ENCODE measurements at regions not wholly inside any gene's neighbourhood (a gene's known extent, or its start where the extent isn't known, plus 50 kb on each side); places are given as distances from the start of the nearest gene placed in this dataset.

DNA sequence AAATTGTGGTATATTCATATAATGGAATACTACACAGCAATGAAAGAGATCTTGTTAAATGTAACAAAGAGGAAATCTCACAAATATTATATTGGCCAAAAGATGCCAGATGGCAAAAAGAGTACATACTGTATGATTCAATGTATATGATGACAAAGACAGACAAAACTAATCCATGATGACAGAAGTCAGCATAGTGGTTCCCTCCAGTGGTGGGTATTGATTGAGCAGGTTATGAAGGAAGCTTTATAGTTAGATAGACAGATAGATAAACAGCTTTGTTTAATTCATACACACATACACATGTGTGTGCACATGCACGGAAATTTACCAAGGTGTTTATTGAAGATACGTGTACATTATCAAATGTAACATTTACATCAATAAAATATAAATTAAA is 74.4 kb upstream of the SMIM36 start:
- Mint-ChIP-seq H3K4me3 (no peak overlapping the region), H3K27ac (no peak overlapping the region), H3K9me3 (ENCODE audit: low read depth) (no peaks in the 10 kb centered on the region), H3K36me3 (no peaks in the 10 kb centered on the region), H3K27me3 (peaks cover 11% of the 10 kb centered on the region), H3K4me1 (peaks cover 1% of the 10 kb centered on the region)
- no peak for DNase-seq
- no peak for ATAC-seq
- CTCF ChIA-PET = no interaction called here

DNA sequence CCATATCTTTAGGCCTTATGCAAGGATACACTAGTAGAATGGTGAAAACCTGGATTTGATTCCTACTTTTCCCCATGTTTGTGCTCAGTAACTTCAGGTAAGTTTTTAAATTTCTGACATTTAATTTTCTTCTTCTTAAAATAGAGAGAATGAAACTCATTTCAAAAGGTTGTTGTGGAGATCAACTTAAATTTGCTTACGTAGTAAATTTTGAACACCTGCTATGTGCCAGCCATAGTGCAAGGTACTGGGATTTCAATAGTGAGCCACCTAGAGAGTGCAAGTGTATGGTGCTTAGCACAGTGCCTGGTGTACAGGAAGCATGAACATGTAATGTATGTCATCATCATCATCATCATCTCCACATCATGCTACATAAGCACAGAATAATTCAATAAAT is 73.6 kb upstream of the SMIM36 start:
- DNase-seq (no peak), ATAC-seq (no peak)
- peaks cover 3% of the 10 kb centered on the region for H3K4me1 Mint-ChIP-seq
- no peak overlapping the region for H3K4me3 Mint-ChIP-seq
- CTCF ChIA-PET = no interaction called here
- H3K9me3 Mint-ChIP-seq (ENCODE audit: low read depth) = no peaks in the 10 kb centered on the region
- H3K36me3 Mint-ChIP-seq = no peaks in the 10 kb centered on the region
- H3K27me3 Mint-ChIP-seq = peaks cover 18% of the 10 kb centered on the region
- H3K27ac Mint-ChIP-seq = no peak overlapping the region

DNA sequence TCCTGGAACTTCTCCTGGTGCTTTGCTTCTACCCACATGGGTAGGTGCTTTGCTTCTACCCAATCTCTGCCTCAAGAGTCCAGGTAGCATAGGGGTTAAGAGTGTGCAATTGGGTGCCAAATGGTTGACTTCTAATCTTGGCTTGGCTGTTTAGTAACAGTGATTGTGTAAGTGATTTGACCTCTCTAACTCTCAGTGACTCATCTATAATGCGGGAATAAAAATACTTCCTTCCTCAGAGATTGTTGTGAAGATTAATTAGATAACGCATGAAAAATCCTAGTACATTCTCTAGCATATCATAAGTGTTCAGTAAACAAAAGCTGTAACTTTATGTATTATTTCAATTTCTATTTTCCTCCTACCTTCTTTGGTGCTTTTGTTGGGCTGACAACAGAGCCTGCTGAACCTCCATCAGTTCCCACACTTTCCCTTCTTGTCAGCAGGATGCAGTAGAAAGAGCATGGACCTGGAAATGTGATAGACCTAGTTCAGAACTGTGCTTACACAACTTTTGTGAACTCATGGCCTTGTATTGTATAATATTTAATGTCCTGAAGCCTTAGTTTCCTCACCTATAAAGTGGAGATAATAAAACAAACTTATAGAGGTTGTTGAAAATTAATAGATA is 72.9 kb upstream of the SMIM36 start:
- H3K36me3 Mint-ChIP-seq = no peaks in the 10 kb centered on the region
- no peak for ATAC-seq
- DNase-seq = no peak
- CTCF ChIA-PET = interaction anchor here (1.0 kb wide), 1 partner anchor 57 kb away, joined by 3 read pairs; no protein-coding TSS in a partner anchor
- H3K4me3 Mint-ChIP-seq = no peak overlapping the region
- peaks cover 22% of the 10 kb centered on the region for H3K27me3 Mint-ChIP-seq
- peaks cover 3% of the 10 kb centered on the region for H3K4me1 Mint-ChIP-seq
- H3K9me3 Mint-ChIP-seq (ENCODE audit: low read depth) = no peaks in the 10 kb centered on the region
- H3K27ac Mint-ChIP-seq = no peak overlapping the region

DNA sequence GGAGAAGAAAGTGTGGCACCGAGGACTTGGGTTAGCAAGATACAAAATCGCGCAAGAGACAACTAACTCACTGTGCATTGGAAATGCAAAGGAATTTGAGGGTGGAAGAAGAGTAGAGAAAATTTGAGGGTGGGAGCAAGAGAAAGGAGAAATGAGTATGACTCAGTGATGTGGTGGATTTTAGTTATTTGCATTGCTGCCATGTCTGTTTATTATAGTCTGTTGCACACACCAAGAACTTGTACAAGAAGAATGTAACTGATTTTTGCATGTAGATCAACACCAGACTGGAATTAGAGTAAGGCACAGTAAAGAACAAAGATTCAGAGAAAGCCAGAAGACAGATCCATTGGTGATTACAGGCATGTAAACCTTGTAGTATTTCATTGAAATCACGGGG is 71.6 kb upstream of the SMIM36 start:
- Mint-ChIP-seq H3K4me1 (peaks cover 3% of the 10 kb centered on the region), H3K4me3 (no peak overlapping the region), H3K9me3 (ENCODE audit: low read depth) (no peaks in the 10 kb centered on the region), H3K27me3 (peaks cover 23% of the 10 kb centered on the region), H3K36me3 (no peaks in the 10 kb centered on the region), H3K27ac (no peak overlapping the region)
- no peak for ATAC-seq
- no peak for DNase-seq
- CTCF ChIA-PET = no interaction called here

DNA sequence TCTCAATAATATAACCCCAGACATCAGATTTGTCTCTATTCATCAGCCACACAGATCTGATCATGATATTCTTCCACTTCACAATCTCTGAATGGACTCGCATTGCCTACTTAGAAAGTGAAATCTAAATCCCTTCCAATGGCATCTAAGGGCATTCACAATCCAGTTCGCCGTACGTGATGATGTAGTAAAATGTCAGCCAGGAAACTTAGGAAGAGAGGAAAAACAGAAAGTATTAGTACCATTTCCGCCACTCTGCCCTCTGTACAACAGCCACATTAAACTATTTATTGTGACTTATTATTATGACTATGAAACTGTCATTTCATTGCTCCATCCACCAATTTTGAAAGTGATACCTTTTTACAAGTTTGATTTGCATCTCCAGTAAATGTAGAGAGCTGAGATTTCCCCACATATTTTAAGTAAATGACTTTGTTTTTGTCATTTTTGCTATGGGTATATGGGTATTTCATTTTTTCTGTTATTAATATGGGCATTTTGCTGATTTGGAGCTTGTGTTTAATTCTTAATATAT is 69.4 kb upstream of the SMIM36 start:
- H3K4me1 Mint-ChIP-seq = peaks cover 3% of the 10 kb centered on the region
- CTCF ChIA-PET = no interaction called here
- no peak overlapping the region for H3K27ac Mint-ChIP-seq
- no peaks in the 10 kb centered on the region for H3K9me3 Mint-ChIP-seq (ENCODE audit: low read depth)
- DNase-seq (no peak), ATAC-seq (no peak)
- H3K27me3 Mint-ChIP-seq = peaks cover 23% of the 10 kb centered on the region
- H3K36me3 Mint-ChIP-seq = no peaks in the 10 kb centered on the region
- H3K4me3 Mint-ChIP-seq = no peak overlapping the region

DNA sequence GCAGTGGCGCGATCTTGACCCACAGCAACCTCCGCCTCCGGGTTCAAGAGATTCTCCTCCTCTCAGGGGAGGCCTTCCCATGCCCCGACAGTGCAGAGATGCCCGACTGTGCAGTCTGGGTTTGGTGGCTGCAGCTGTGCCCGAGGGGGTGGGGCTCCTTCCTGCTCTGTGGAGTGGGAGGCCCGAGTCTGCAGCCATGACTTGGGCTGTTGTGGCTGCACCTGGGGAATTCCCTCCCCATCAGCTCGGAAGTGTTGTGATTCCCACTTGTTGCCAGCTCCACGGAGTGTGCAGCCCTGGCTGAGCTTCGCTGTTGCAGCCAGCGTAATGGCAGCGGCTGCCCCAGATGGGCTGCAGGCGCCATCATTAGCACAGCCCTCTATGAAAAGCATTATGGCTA is 66.4 kb upstream of the SMIM36 start:
- no peaks in the 10 kb centered on the region for H3K36me3 Mint-ChIP-seq
- H3K27me3 Mint-ChIP-seq = peaks cover 27% of the 10 kb centered on the region
- H3K4me3 Mint-ChIP-seq = no peak overlapping the region
- H3K27ac Mint-ChIP-seq = no peak overlapping the region
- no peak for ATAC-seq
- CTCF ChIA-PET = interaction anchor here (0.7 kb wide), 1 partner anchor 194 kb away, joined by 3 read pairs; no protein-coding TSS in a partner anchor
- H3K9me3 Mint-ChIP-seq (ENCODE audit: low read depth) = no peaks in the 10 kb centered on the region
- no peak for DNase-seq
- peaks cover 3% of the 10 kb centered on the region for H3K4me1 Mint-ChIP-seq

DNA sequence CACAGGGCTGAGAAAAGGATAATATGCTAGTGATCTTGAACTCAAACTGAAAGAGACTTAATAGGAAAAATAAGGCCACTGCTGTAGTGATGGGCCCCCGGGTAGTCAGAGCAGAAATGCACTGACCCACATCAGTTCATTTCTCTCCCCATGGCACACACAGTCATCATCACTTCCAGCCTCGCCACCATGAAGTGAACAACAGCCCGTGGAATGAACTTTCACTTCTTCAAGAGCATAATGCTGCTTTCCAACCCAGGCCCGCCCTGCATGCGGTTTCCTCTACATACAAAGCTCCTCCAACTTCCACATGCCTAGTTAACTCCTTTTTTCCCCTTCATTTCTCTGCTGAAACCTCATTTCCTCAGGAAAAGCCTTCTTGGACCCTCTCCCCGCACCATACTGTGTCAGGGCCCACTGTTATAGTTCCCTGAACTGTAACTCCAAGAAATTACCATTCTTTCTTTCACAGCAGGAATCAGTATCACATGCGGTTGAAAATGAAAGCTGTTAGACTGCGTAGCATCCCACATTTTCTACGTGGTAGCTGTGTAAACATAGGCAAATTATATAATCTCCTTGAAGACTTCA is 65.8 kb upstream of the SMIM36 start:
- DNase-seq = peak; percentile 46
- Mint-ChIP-seq H3K36me3 (no peaks in the 10 kb centered on the region), H3K27ac (no peak overlapping the region), H3K27me3 (peaks cover 28% of the 10 kb centered on the region), H3K4me1 (peaks cover 3% of the 10 kb centered on the region), H3K4me3 (no peak overlapping the region), H3K9me3 (ENCODE audit: low read depth) (no peaks in the 10 kb centered on the region)
- ATAC-seq = peak; percentile 63
- CTCF ChIA-PET = interaction anchor here (0.7 kb wide), 1 partner anchor 195 kb away, joined by 3 read pairs; no protein-coding TSS in a partner anchor

DNA sequence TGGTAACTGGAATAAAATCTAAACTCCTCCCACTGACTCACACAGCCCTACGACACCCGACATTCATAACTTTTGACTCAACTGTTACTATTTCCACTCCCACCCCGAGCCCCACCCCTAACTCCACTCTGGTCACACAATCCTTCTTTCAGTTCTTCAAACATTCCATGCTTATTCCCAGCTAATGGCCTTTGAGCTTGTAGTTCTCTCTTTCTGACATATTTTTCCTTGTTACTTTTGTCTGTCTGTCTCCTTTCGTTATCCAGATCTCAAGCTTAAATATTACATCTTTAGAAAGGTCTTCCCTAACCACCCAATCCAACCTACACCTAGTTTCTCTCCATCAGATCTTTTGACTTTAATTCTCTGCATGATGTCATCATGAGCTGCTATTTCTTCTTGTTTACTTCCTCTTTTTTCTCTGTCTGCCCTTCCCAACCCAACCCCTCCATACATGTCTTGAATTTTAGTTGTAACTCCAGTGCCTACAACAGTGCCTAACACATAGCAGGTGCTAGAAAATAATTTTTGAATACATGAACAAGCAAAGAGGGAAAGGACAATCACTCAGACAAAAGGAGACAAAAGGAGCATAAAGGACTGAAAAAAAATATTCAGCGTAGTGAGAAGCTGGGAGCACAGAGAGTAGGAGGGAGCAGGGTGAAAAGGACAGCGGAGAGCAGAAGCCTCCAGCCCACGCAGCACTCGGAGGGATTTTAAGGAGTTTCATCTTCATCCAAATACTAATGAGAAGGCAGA is 65.2 kb upstream of the SMIM36 start:
- CTCF ChIA-PET = no interaction called here
- ATAC-seq (no peak), DNase-seq (no peak)
- Mint-ChIP-seq H3K4me1 (peaks cover 3% of the 10 kb centered on the region), H3K4me3 (no peak overlapping the region), H3K9me3 (ENCODE audit: low read depth) (no peaks in the 10 kb centered on the region), H3K36me3 (no peaks in the 10 kb centered on the region), H3K27me3 (peaks cover 27% of the 10 kb centered on the region), H3K27ac (no peak overlapping the region)

DNA sequence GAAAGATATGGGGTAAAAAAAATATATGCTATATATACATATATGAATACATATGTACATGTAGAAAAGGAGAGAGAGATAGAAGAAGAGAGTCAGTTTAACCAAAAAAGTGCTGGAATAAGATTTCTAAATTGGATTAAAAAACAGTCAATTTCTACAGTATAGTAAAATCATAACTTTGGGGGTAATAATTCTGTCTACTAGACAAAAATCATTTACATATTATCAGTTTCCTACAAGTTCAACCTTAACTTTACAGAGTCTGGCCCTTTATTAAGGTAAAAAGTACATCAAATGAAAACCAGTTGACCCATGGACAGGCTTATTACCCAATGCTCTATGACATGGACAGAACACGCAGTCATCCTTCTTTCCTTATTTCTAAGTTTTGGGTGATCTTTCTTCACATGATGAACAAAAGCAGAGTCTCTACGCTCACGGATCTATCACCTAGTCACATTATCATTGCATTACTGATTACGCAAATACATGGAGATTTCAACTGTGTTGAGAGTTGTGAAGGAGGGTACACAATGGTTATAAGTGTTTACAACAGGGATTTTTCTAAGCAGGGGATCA is 63.9 kb upstream of the SMIM36 start:
- no peak for DNase-seq
- Mint-ChIP-seq H3K36me3 (no peaks in the 10 kb centered on the region), H3K4me3 (no peak overlapping the region), H3K27me3 (peaks cover 26% of the 10 kb centered on the region), H3K9me3 (ENCODE audit: low read depth) (no peaks in the 10 kb centered on the region), H3K27ac (no peak overlapping the region), H3K4me1 (no peaks in the 10 kb centered on the region)
- CTCF ChIA-PET = no interaction called here
- no peak for ATAC-seq

DNA sequence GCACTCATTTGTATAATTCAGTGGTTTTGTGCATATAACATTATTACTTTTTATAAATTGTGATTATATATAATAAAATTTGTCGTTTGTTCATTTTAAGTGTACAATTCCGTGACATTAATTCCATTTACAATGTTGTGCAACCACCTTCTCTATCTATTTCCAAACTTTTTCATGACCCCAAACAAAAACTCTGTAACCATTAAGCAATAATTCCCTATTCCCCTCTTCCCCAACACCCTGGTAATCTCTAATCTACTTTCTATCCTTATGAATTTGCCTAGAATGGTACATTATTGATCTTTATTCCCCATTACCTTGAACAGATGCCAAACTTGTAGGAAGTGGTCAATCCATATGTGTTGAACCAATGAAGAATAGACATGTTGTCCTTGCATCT is 61.3 kb upstream of the SMIM36 start:
- no peaks in the 10 kb centered on the region for H3K36me3 Mint-ChIP-seq
- CTCF ChIA-PET = no interaction called here
- peaks cover 17% of the 10 kb centered on the region for H3K27me3 Mint-ChIP-seq
- ATAC-seq (no peak), DNase-seq (no peak)
- H3K4me3 Mint-ChIP-seq = no peak overlapping the region
- H3K9me3 Mint-ChIP-seq (ENCODE audit: low read depth) = no peaks in the 10 kb centered on the region
- H3K4me1 Mint-ChIP-seq = no peaks in the 10 kb centered on the region
- H3K27ac Mint-ChIP-seq = no peak overlapping the region

DNA sequence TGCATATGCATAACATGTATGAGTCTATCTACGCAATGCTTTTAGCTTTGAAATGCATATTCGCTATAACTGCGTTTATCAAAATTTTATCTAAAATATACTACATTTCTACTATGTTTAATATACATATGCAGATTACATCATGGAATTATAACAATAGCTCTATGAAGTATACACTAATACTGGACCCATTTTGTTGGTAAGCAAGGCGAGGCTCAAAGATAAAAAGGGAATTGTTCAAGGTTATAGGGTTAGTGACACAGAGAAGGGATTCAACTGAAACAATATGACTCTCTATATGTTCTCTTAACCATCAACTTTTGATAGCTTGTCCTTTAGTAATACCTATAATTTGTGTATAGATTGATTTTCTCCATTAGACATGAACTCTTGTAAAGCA is 60.9 kb upstream of the SMIM36 start:
- H3K4me3 Mint-ChIP-seq = no peak overlapping the region
- H3K4me1 Mint-ChIP-seq = no peaks in the 10 kb centered on the region
- H3K27ac Mint-ChIP-seq = no peak overlapping the region
- no peaks in the 10 kb centered on the region for H3K9me3 Mint-ChIP-seq (ENCODE audit: low read depth)
- no peaks in the 10 kb centered on the region for H3K36me3 Mint-ChIP-seq
- peaks cover 17% of the 10 kb centered on the region for H3K27me3 Mint-ChIP-seq
- CTCF ChIA-PET = no interaction called here
- no peak for ATAC-seq
- DNase-seq = no peak

DNA sequence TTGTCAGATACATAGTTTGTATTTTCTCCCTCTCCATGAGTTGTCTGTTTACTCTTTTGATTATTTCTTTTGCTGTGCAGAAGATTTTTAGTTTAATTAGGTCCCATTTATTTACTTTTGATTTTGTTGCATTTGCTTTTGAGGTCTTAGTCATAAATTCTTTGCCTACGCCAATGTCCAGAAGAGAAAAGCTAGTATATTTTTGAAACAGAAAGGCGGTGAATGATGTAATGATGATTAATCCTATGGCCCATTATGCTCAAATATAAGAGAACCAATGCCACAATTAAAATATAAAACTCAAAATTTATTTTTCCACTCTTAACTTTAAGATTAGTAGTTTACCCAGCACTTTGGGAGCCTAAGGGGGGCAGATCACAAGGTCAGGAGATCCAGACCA is 59.8 kb upstream of the SMIM36 start:
- Mint-ChIP-seq H3K27me3 (peaks cover 21% of the 10 kb centered on the region), H3K9me3 (ENCODE audit: low read depth) (no peaks in the 10 kb centered on the region), H3K4me1 (no peaks in the 10 kb centered on the region), H3K27ac (no peak overlapping the region), H3K4me3 (no peak overlapping the region), H3K36me3 (no peaks in the 10 kb centered on the region)
- CTCF ChIA-PET = no interaction called here
- DNase-seq (no peak), ATAC-seq (no peak)

DNA sequence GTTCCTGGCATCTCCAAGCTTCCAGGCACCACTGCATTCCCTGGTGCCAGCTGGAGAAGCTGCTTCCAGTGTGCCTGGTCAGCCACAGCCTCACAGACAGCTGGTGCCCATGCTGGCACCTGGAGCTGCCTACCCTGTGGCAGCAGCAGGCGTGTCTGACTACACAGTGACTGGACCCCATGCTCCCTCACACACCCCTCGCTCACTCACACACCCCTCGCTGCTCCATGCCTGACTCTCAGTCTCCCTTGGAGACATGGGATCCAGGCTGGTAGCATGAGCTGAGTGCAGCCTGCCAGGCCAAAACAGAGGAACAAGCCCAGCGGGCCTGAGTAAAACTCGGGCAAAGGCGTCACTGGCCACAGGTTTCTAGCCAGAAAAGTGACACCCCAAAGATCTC is 59.1 kb upstream of the SMIM36 start:
- Mint-ChIP-seq H3K4me3 (no peak overlapping the region), H3K36me3 (no peaks in the 10 kb centered on the region), H3K27ac (no peak overlapping the region), H3K27me3 (peaks cover 21% of the 10 kb centered on the region), H3K4me1 (no peaks in the 10 kb centered on the region), H3K9me3 (ENCODE audit: low read depth) (no peaks in the 10 kb centered on the region)
- ATAC-seq = no peak
- no peak for DNase-seq
- CTCF ChIA-PET = no interaction called here
